Fibroblast of lung (primary cell): ENCODE measurements at regions not wholly inside any gene's neighbourhood (a gene's known extent, or its start where the extent isn't known, plus 50 kb on each side); places are given as distances from the start of the nearest gene placed in this dataset.

Experiments used
- DNase-seq, 2 donors: peaks; one replicate each; pipeline versions ENCODE4 v3.0.0 to v3.0.0-alpha.2; 2010; ENCODE audit warnings: low read depth in 2 of 2
- H2AFZ ChIP-seq: 2 replicates; pipeline ENCODE4 v1.5.1; 2012; ENCODE audit warnings: low read length, control low read depth, inconsistent platforms
- H3K27ac ChIP-seq: 2 replicates; pipeline ENCODE4 v1.5.1; 2011; ENCODE audit warnings: low read length, control low read depth; ENCODE audit not compliant: insufficient read depth
- H3K27me3 ChIP-seq: 2 replicates; pipeline ENCODE4 v1.5.1; 2011; ENCODE audit warnings: mild to moderate bottlenecking, low read length; ENCODE audit not compliant: control insufficient read depth, insufficient read depth
- H3K36me3 ChIP-seq: 2 replicates; pipeline ENCODE4 v1.5.1; 2011; ENCODE audit warnings: low read length; ENCODE audit not compliant: control insufficient read depth, insufficient read depth
- H3K4me1 ChIP-seq: 2 replicates; pipeline ENCODE4 v1.5.1; 2011; ENCODE audit warnings: low read length; ENCODE audit not compliant: control insufficient read depth, insufficient read depth; ENCODE audit errors: extremely low read depth
- H3K4me2 ChIP-seq: 2 replicates; pipeline ENCODE4 v1.5.1; 2011; ENCODE audit warnings: low read length, control low read depth; ENCODE audit not compliant: insufficient read depth; ENCODE audit errors: extremely low read depth
- H3K4me3 ChIP-seq, 4 experiments: fragments of 200-600 bp in 1 of 4; sonication (generic) in 1 of 4; replicated peaks in 1 of 4; 2 replicates each; pipeline ENCODE4 v1.5.1; 2011 to 2016; ENCODE audit warnings: low read length in 4 of 4, low read depth in 3 of 4, mild to moderate bottlenecking in 3 of 4, control low read depth in 2 of 4, inconsistent platforms in 1 of 4, mixed read lengths in 1 of 4; ENCODE audit not compliant: insufficient read depth in 1 of 4; ENCODE audit errors: control extremely low read depth in 1 of 4
- H3K79me2 ChIP-seq: 2 replicates; pipeline ENCODE4 v1.5.1; 2012; ENCODE audit warnings: mild to moderate bottlenecking, low read length, inconsistent platforms; ENCODE audit not compliant: control insufficient read depth, insufficient read depth
- H3K9ac ChIP-seq: 2 replicates; pipeline ENCODE4 v1.5.1; 2011; ENCODE audit warnings: mild to moderate bottlenecking, low read length, control low read depth; ENCODE audit not compliant: insufficient read depth
- H3K9me3 ChIP-seq: 2 replicates; pipeline ENCODE4 v1.5.1; 2012; ENCODE audit warnings: low read depth, low read length; ENCODE audit not compliant: control insufficient read depth, insufficient read depth
- H4K20me1 ChIP-seq: 2 replicates; pipeline ENCODE4 v1.5.1; 2011; ENCODE audit warnings: low read length; ENCODE audit not compliant: control insufficient read depth, insufficient read depth; ENCODE audit errors: extremely low read depth
- CTCF ChIP-seq, 2 donors: IDR thresholded peaks in 1 of 2; conservative IDR thresholded peaks in 1 of 2; 1 replicate in 1 of 2; 2 replicates in 1 of 2; pipeline ENCODE4 v1.5.1; 2011 to 2012; ENCODE audit warnings: low read length in 2 of 2, control low read depth in 1 of 2, inconsistent platforms in 1 of 2, low read depth in 1 of 2, mild to moderate bottlenecking in 1 of 2
- EZH2 ChIP-seq: IDR thresholded peaks from 2 replicates; pipeline ENCODE4 v1.5.1; 2012; ENCODE audit warnings: low read length, control low read depth, mild to moderate bottlenecking; ENCODE audit errors: missing control alignments

- no peak for TF ChIP-seq EZH2
- TF ChIP-seq CTCF (conservative IDR thresholded peaks at IDR 0.05 in 1 of 2, IDR thresholded peaks at IDR 0.05 in 1 of 2; ENCODE audit: low read depth in 1 of 2, low read length in 2 of 2), result no peak
- no peaks in the 10 kb centered on the region for H3K9me3 ChIP-seq
- DNase-seq, result no peak
- H3K4me1 ChIP-seq, result no peaks in the 10 kb centered on the region
- no peaks in the 10 kb centered on the region for H3K79me2 ChIP-seq
- H3K27me3 ChIP-seq, result no peaks in the 10 kb centered on the region
- no peak overlapping the region for H3K4me3 ChIP-seq
- H3K36me3 ChIP-seq, result no peaks in the 10 kb centered on the region
- H3K4me2 ChIP-seq, result no peak overlapping the region
- no peak overlapping the region for H3K27ac ChIP-seq
- H4K20me1 ChIP-seq, result no peaks in the 10 kb centered on the region
- no peak overlapping the region for H3K9ac ChIP-seq
- H2AFZ ChIP-seq, result no peak overlapping the region
Measured at GRCh38 chr6:141024526-141024925, 1108.2 kb upstream of the GJE1 start.

DNA sequence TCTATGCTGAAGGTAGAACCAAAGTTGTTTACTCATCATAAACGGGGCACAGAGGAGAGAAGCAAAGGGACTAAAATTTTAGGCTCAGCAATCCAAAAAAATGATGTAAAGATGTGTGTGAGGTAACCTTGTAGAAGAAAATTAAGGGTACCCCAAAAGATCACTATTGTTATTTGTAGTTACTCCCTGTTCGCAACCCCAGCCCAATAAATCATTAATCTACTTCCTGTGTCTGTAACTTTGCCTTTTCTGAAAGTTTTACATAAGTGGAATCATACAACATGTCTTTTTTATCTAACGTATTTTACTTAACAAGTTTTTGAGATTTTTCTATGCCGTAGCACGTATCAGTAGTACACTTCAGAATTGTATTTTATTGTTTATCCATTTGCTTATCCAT is 1114.8 kb upstream of the GJE1 start:
- Histone ChIP-seq H3K36me3 (no peaks in the 10 kb centered on the region), H3K9ac (no peak overlapping the region), H3K27ac (no peak overlapping the region), H3K79me2 (no peaks in the 10 kb centered on the region), H3K4me2 (no peak overlapping the region), H4K20me1 (no peaks in the 10 kb centered on the region), H2AFZ (no peak overlapping the region), H3K4me3 (no peak overlapping the region), H3K27me3 (no peaks in the 10 kb centered on the region), H3K9me3 (no peaks in the 10 kb centered on the region), H3K4me1 (no peaks in the 10 kb centered on the region)
- TF ChIP-seq EZH2 (no peak), CTCF (conservative IDR thresholded peaks at IDR 0.05 in 1 of 2, IDR thresholded peaks at IDR 0.05 in 1 of 2; ENCODE audit: low read depth in 1 of 2, low read length in 2 of 2) (no peak)
- no peak for DNase-seq

- Histone ChIP-seq H2AFZ (no peak overlapping the region), H4K20me1 (no peaks in the 10 kb centered on the region), H3K4me2 (no peak overlapping the region), H3K27me3 (no peaks in the 10 kb centered on the region), H3K4me1 (no peaks in the 10 kb centered on the region), H3K9me3 (no peaks in the 10 kb centered on the region), H3K4me3 (no peak overlapping the region), H3K36me3 (no peaks in the 10 kb centered on the region), H3K9ac (no peak overlapping the region), H3K27ac (no peak overlapping the region), H3K79me2 (no peaks in the 10 kb centered on the region)
- DNase-seq, result no peak
- TF ChIP-seq CTCF (conservative IDR thresholded peaks at IDR 0.05 in 1 of 2, IDR thresholded peaks at IDR 0.05 in 1 of 2; ENCODE audit: low read depth in 1 of 2, low read length in 2 of 2), result no peak
- no peak for TF ChIP-seq EZH2
Measured at GRCh38 chr6:141000917-141001316, 1131.8 kb upstream of the GJE1 start.
